NOMO-1 treated with DMSO at 0.1 percent for 48 hours (cell line): ENCODE measurements at regions not wholly inside any gene's neighbourhood (a gene's known extent, or its start where the extent isn't known, plus 50 kb on each side); places are given as distances from the start of the nearest gene placed in this dataset.
"Not testable (repeated sequence)": the region's sequence is repeated elsewhere in the genome, so short reads cannot be mapped to it uniquely, and the experiment has no call there.

ENCODE experiments used
- DNase-seq: peaks from one replicate; lab custom pipeline; 2025; ENCODE audit not compliant: unreplicated experiment; lab: John Stamatoyannopoulos, UW

- DNase-seq, result no peak
These were observed 98.7 kb downstream of the ABCC12 start for GRCh38 chr16:48057048-48057447.

- DNase-seq, result peak; percentile 22
These were observed 100.8 kb downstream of the ABCC12 start for GRCh38 chr16:48054881-48055601.

DNA sequence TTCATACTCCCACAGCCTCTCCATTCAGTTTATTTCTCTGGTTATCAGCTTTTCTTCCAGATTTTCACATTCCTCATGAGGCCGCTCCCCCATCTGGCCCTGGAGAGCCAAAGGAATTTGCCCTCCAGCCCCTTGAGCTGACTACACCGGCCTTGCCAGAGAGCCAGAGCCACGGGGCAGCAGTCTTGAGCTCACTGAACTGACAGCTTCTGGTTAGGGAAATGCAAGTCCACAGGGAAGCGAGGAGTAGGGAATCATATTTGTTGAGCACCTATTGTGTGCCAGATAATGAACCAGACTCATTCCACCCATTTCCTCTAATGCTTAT lies 102.4 kb downstream of the ABCC12 start:
- no peak for DNase-seq

DNA sequence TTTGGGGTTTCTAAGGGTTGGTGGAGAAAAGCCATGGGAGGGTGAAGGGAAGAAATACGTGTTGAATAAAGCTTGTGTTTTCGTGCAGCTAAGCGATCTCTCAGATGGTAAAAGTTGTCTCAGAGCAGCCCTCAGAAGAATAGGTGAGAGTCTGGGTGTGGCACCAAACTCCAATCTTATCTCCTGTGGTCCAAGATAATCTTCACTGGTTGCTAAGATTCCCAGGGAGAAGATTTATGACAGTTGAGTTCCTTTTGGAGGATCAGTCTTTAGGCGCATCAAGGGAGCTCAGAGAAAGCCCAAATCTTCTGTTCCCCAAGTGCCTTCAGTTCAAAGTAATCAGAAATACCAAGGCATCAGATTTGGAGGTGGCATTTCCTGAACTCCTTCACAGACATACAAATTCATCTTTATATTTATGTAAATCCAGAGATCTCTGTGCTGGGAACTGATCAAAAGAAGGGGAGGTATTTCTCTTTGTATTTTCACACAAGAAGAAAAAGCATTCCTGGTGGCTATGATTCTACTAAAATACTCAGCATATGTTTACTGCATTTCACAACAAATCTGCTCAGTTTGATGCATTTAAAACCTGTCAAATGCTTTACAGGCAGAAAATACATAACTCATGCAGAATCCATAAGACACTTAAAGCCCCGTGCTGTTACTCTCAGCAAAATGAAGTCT lies 102.9 kb downstream of the ABCC12 start:
- DNase-seq, result no peak

DNA sequence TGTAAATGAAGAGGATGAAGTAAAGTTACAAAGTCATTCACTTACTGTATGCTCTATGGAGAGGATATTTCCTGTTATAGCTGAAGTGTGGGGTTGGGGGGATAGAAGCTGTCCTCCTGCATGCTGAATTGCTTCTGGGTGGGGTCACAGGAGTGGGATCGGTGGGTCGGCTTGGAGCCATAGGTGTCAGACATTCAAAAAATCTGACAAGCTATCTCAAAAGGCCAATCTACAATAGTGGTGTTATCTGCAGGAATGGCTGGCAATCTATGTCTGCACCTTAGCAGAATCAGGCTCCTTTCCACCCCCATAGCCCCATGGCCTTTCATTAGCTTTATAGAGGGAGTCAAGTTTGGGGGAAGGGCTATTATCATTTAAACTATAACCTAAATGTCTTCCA lies 104.9 kb downstream of the ABCC12 start:
- DNase-seq, result no peak

DNA sequence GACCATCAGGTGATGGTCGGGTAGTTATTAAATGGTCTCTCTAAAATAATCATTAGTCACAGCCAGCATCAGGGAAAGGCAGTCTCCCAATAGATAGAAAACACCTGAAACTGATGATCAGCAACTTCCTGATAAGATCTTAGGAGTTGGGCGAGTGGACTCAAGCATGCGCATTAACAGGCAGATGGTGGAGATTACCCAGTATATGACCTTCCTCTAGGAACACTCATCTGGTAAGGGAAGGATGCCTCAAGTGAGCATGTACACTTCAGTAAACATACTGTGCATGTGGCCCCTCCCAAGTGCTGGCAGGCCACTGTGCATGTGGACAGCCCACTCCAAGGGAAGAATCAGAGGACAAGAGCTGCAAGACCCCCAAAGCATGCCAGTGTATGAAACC lies 105.9 kb downstream of the ABCC12 start:
- no peak for DNase-seq

DNA sequence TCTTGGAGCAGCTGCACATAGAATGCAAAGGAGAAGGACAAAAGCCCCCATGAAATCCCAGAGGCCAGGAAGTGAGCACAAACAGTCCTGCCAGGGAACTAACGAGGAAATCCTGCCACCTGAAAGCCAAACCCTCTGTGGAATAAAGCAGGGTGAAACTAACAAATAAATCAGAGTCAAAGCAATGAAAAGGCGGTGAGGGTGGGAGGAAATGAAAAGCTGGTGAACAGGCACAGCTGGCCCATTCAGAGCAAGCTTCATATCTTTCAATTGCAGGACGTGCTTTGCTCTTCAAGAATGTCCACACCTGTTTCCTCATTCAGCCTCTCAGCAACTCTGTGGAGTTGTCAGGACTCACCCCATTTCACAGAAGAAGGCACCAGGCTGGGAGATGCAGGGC lies 108.1 kb downstream of the ABCC12 start:
- DNase-seq, result no peak

DNA sequence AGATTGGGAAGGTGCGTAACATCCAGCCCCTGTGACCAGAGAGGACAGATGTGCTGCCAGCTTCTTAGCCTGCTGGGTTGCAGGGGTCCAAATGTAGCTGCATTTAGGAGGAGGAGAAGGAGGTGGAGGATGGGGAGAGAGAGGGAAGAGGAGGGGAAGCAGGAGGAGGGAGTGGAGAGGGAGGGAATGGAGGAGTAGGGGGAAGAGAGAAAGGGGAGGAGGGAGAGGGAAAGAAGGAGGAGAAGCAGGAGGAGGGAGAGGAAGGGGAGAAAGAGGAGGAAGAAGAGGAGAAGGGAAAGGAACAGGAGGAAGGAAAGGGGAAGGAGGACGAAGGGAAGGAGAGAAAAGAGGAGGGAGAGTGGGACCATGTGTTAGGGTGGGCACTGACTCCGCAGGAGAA lies 108.6 kb downstream of the ABCC12 start:
- DNase-seq, result no peak

DNA sequence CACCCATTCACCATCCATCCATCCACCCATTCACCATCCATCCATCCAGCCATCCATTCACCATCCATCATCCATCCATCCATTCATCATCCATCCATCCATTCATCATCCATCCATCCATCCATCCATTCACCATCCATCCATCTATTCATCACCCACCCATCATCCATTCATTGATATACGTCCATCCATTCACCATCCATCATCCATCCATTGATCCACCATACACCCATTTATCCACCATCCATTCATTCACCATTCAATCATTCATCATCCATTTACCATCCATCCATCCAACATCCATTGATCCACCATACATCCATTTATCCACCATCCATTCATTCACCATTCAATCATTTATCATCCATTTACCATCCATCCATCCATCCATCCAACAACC lies 111.7 kb downstream of the ABCC12 start:
- no peak for DNase-seq

DNA sequence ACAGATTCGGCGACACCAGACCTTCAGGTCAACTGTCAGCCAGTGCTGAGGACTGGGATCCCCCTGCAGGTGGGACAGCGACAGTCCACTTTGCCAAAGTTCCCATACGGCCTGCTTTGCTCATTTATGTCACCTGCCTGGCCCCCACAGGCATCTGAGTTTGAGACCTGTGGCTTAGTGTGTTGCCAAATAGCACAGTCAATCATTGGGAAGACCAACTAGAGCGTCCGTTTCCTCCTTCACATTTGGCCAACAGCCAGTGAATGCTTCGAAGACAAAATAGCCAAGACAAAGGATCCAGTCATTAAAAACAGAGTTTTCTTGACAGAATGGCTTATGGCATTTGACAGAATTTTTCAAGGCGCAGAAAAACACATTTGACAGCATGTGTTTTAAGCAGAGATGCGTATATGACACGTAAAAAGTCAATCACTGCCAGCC lies 113.8 kb downstream of the ABCC12 start:
- DNase-seq, result no peak

GRCh38 chr16:48035142-48035541 lies 120.7 kb downstream of the ABCC12 start:
- DNase-seq, result no peak

GRCh38 chr16:48030926-48031325 lies 124.9 kb downstream of the ABCC12 start:
- DNase-seq, result no peak

GRCh38 chr16:48029768-48030167 lies 126.0 kb downstream of the ABCC12 start:
- DNase-seq, result no peak

DNA sequence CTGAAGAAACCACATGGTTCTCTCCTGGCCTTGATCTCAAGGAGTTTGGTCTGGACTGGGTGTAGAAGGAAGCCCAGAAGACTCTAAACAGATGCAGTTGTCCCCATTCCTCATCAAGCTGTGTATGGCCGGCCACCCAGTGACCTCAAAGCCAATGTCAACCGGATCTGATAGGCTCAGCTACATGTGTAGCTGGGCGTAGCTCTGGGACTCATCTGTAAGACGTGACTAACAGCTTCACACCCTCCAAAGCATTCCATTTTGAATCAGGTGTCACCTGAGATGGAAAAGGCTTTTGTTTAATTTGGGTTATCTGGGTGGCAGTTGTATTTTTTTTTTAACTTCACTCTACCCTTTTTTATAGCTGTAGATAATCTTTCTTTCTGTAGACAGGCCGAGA lies 130.4 kb downstream of the ABCC12 start:
- DNase-seq, result no peak

GRCh38 chr16:48024042-48024441 lies 131.8 kb downstream of the ABCC12 start:
- DNase-seq, result no peak

GRCh38 chr16:48022496-48022895 lies 133.3 kb downstream of the ABCC12 start:
- no peak for DNase-seq

DNA sequence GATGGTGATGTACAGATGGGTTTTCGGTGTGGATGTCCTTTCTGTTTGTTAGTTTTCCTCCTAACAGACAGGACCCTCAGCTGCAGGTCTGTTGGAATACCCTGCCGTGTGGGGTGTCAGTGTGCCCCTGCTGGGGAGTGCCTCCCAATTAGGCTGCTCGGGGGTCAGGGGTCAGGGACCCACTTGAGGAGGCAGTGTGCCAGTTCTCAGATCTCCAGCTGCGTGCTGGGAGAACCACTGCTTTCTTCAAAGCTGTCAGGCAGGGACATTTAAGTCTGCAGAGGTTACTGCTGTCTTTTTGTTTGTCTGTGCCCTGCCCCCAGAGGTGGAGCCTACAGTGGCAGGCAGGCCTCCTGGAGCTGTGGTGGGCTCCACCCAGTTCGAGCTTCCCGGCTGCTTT lies 135.2 kb downstream of the ABCC12 start:
- not testable (repeated sequence) for DNase-seq

GRCh38 chr16:48014349-48015135 lies 141.3 kb downstream of the ABCC12 start:
- DNase-seq, result no peak

GRCh38 chr16:48013491-48013901 lies 142.3 kb downstream of the ABCC12 start:
- DNase-seq, result no peak

DNA sequence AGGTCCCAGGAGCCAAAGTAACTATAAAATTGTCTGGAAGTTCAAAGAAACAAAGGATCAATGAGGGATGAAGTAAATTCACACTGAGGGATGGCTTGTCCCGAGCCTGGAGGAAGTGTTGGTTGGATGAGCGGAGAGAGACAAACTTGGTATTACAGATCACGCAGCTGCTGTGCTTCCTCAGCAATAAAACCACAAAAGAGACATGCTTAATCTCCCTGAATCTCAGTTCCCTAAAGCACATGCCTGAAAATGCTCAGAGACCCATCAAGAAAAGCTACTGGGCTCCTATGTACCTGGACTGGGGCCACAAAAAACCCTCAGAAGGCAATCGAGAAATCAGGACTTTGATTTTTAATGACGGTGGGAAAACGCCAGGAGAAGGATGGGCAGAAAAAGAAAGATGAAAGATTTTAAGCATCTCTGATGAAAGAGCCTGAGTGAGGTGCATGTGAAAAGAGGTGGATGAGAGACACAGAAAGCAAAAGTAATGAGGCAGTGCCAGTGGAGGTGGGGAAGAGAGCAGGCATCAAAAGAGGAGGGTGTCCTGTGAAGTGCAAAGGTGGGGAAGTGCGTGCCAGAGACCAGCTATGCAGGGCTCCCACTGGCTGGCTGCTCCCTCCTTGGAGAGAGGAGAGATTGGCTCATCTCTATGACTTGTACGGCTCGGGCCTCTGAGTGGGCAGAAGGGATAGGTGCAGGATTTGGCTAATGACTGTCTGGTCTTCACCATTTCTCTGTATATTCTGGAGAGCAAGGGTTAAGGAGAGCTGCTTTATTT lies 143.7 kb downstream of the ABCC12 start:
- no peak for DNase-seq

GRCh38 chr16:48011466-48011865 lies 144.3 kb downstream of the ABCC12 start:
- DNase-seq, result no peak
